PC-9 (cell line): ENCODE measurements at regions not wholly inside any gene's neighbourhood (a gene's known extent, or its start where the extent isn't known, plus 50 kb on each side); places are given as distances from the start of the nearest gene placed in this dataset.

Experiments
- BruUV-seq: library from RNA; stranded (reverse); fragments of 400-500 nt; replicated peaks from 2 replicates; lab custom pipeline; 2021; lab: Mats Ljungman, UMichigan
- CTCF ChIA-PET: fragments of 300-600 bp; sonication (Branson Sonifier 250); formaldehyde crosslinking; loops from one replicate; lab custom pipeline; 2022; ENCODE audit warnings: antibody characterized with exemption; lab: Charles Lee
- POLR2A ChIA-PET: fragments of 300-600 bp; sonication (Branson Sonifier 250); formaldehyde crosslinking; loops from one replicate; lab custom pipeline; 2022; ENCODE audit warnings: antibody characterized with exemption; ENCODE audit not compliant: unreplicated experiment; lab: Charles Lee
- DNase-seq, 2 experiments: peaks; one replicate each; pipeline versions ENCODE4 v3.0.0 to v3.0.0-alpha.2; 2015 to 2022; ENCODE audit warnings: mixed read lengths in 1 of 2
- H2AFZ ChIP-seq: fragments of 200-600 bp; sonication (generic); 2 replicates; pipeline ENCODE4 v1.8.1; 2017; ENCODE audit warnings: antibody characterized with exemption
- H3F3A ChIP-seq: fragments of 200-600 bp; sonication (generic); 2 replicates; pipeline ENCODE4 v1.8.1; 2017; ENCODE audit warnings: antibody characterized with exemption, mild to moderate bottlenecking, low read depth; ENCODE audit not compliant: insufficient read depth
- H3K27ac ChIP-seq: fragments of 200-600 bp; sonication (generic); 2 replicates; pipeline ENCODE4 v1.6.1; 2016; ENCODE audit warnings: mixed run types
- H3K27me3 ChIP-seq: fragments of 200-600 bp; sonication (generic); 2 replicates; pipeline ENCODE4 v1.6.1; 2016; ENCODE audit warnings: low read depth, mixed run types; ENCODE audit not compliant: insufficient read depth
- H3K36me3 ChIP-seq: fragments of 200-600 bp; sonication (generic); 2 replicates; pipeline ENCODE4 v1.6.1; 2016; ENCODE audit warnings: low read depth, mixed run types
- H3K4me1 ChIP-seq: fragments of 200-600 bp; sonication (generic); replicated peaks from 2 replicates; pipeline ENCODE4 v1.6.1; 2016; ENCODE audit warnings: mixed run types; ENCODE audit not compliant: insufficient read depth
- H3K4me2 ChIP-seq: fragments of 200-600 bp; sonication (generic); 2 replicates; pipeline ENCODE4 v1.6.1; 2017; ENCODE audit warnings: mixed run types
- H3K4me3 ChIP-seq: fragments of 200-600 bp; sonication (generic); 2 replicates; pipeline ENCODE4 v1.6.1; 2016; ENCODE audit warnings: mixed run types
- H3K79me2 ChIP-seq: fragments of 200-600 bp; sonication (generic); 2 replicates; pipeline ENCODE4 v1.6.1; 2017; ENCODE audit warnings: low read depth, mixed run types
- H3K9me2 ChIP-seq: fragments of 200-600 bp; sonication (generic); 2 replicates; pipeline ENCODE4 v1.8.1; 2017; ENCODE audit warnings: mild to moderate bottlenecking; ENCODE audit not compliant: insufficient read depth
- H3K9me3 ChIP-seq: fragments of 200-600 bp; sonication (generic); 2 replicates; pipeline ENCODE4 v1.8.1; 2016; ENCODE audit warnings: low read depth; ENCODE audit not compliant: insufficient read depth
- H4K20me1 ChIP-seq: fragments of 200-600 bp; sonication (generic); 2 replicates; pipeline ENCODE4 v1.8.1; 2017; ENCODE audit not compliant: insufficient read depth
- CTCF ChIP-seq: fragments of 200-600 bp; sonication (generic); conservative IDR thresholded peaks from 2 replicates; pipeline ENCODE4 v1.6.1; 2017; ENCODE audit warnings: mixed run types, antibody characterized with exemption, mild to moderate bottlenecking, moderate library complexity
- EZH2 ChIP-seq: fragments of 200-600 bp; sonication (generic); IDR thresholded peaks from 2 replicates; pipeline ENCODE4 v1.8.0; 2017; ENCODE audit warnings: antibody characterized with exemption, low read depth
- intact Hi-C: fragments of 100-400 bp; cut with micrococcal nuclease; formaldehyde crosslinking; loops from one replicate; pipeline ENCODE4 v1.10.0; 2022; ENCODE audit not compliant: unreplicated experiment

- no TSS peak for BruUV-seq
- Histone ChIP-seq H2AFZ (no peak overlapping the region), H3K36me3 (no peaks in the 10 kb centered on the region), H3K4me3 (no peak overlapping the region), H3K9me2 (no peaks in the 10 kb centered on the region), H3K4me2 (no peak overlapping the region), H3F3A (no peaks in the 10 kb centered on the region), H3K4me1 (no peaks in the 10 kb centered on the region), H4K20me1 (no peaks in the 10 kb centered on the region), H3K79me2 (no peaks in the 10 kb centered on the region), H3K27ac (no peak overlapping the region), H3K9me3 (no peaks in the 10 kb centered on the region), H3K27me3 (peaks cover 65% of the 10 kb centered on the region)
- intact Hi-C loops = no loop called here
- no peak for DNase-seq
- CTCF ChIA-PET = no interaction called here
- POLR2A ChIA-PET = no interaction called here
- no peak for TF ChIP-seq EZH2
- no peak for TF ChIP-seq CTCF
Observed at GRCh38 chr16:79271583-79271982, 329.0 kb downstream of the MAF start.

- H3K4me3 ChIP-seq = no peak overlapping the region
- H2AFZ ChIP-seq = no peak overlapping the region
- no peak for DNase-seq
- no peaks in the 10 kb centered on the region for H3F3A ChIP-seq
- no peak overlapping the region for H3K4me2 ChIP-seq
- no peaks in the 10 kb centered on the region for H3K4me1 ChIP-seq
- no peaks in the 10 kb centered on the region for H4K20me1 ChIP-seq
- no peaks in the 10 kb centered on the region for H3K9me2 ChIP-seq
- intact Hi-C loops = no loop called here
- POLR2A ChIA-PET = no interaction called here
- no peak overlapping the region for H3K27ac ChIP-seq
- peaks cover 54% of the 10 kb centered on the region for H3K27me3 ChIP-seq
- H3K79me2 ChIP-seq = no peaks in the 10 kb centered on the region
- TF ChIP-seq CTCF = no peak
- TF ChIP-seq EZH2 = no peak
- H3K9me3 ChIP-seq = no peaks in the 10 kb centered on the region
- CTCF ChIA-PET = no interaction called here
- no peaks in the 10 kb centered on the region for H3K36me3 ChIP-seq
- BruUV-seq = no TSS peak
Observed at GRCh38 chr16:79270011-79270410, 330.5 kb downstream of the MAF start.

GRCh38 chr16:79269211-79269863 is 331.2 kb downstream of the MAF start:
- H3K27me3 ChIP-seq = peaks cover 47% of the 10 kb centered on the region

More at GRCh38 chr16:79269211-79269863, 331.2 kb downstream of the MAF start:
- Histone ChIP-seq H3K27ac (no peak overlapping the region), H2AFZ (no peak overlapping the region), H4K20me1 (no peaks in the 10 kb centered on the region), H3K79me2 (no peaks in the 10 kb centered on the region), H3K36me3 (no peaks in the 10 kb centered on the region), H3K9me2 (no peaks in the 10 kb centered on the region), H3K4me1 (no peaks in the 10 kb centered on the region), H3F3A (no peaks in the 10 kb centered on the region), H3K4me2 (no peak overlapping the region), H3K9me3 (no peaks in the 10 kb centered on the region), H3K4me3 (no peak overlapping the region)
- intact Hi-C loops = no loop called here
- DNase-seq = no peak
- TF ChIP-seq CTCF (no peak), EZH2 (no peak)
- ChIA-PET POLR2A (no interaction called here), CTCF (no interaction called here)
- BruUV-seq = no TSS peak
